Gastroesophageal sphincter (tissue), 4 donors: ENCODE measurements at regions not wholly inside any gene's neighbourhood (a gene's known extent, or its start where the extent isn't known, plus 50 kb on each side); places are given as distances from the start of the nearest gene placed in this dataset.
A peak's percentile ranks its signal among the peaks of the same experiment; 100 is the strongest.

ENCODE experiments used
- ATAC-seq: fragments of 150-250 bp; one replicate; pipeline ENCODE4 v1.9.1; 2016; ENCODE audit warnings: mild to moderate bottlenecking, moderate library complexity
- H3K27ac ChIP-seq, 4 donors: fragments of 200-600 bp; sonication (generic) in 3 of 4; 1 replicate in 3 of 4; 2 replicates in 1 of 4; pipeline ENCODE4 v1.5.1; 2016 to 2019
- H3K27me3 ChIP-seq: fragments of 200-600 bp; sonication (generic); one replicate; pipeline ENCODE4 v1.5.1; 2019
- H3K36me3 ChIP-seq, 2 donors: fragments of 200-600 bp; sonication (generic); one replicate each; pipeline ENCODE4 v1.5.1; 2019; ENCODE audit warnings: control low read depth in 1 of 2
- H3K4me1 ChIP-seq, 3 donors: fragments of 200-600 bp; sonication (generic); 1 replicate in 2 of 3; 2 replicates in 1 of 3; pipeline ENCODE4 v1.5.1; 2016 to 2019; ENCODE audit warnings: control low read depth in 2 of 3
- H3K4me3 ChIP-seq, 2 donors: fragments of 200-600 bp; sonication (generic); one replicate each; pipeline ENCODE4 v1.5.1; 2019; ENCODE audit warnings: mild to moderate bottlenecking in 1 of 2, moderate library complexity in 1 of 2
- H3K9me3 ChIP-seq, 3 donors: fragments of 200-600 bp; sonication (generic); one replicate each; pipeline ENCODE4 v1.5.1; 2017 to 2019; ENCODE audit warnings: control low read depth in 2 of 3
- CTCF ChIP-seq, 4 experiments: fragments of 200-600 bp in 2 of 4; fragments of 450-650 bp in 2 of 4; sonication (generic) in 1 of 4; IDR thresholded peaks; one replicate each; pipeline ENCODE4 v1.5.1; 2017 to 2019; ENCODE audit warnings: antibody characterized with exemption in 4 of 4, mild to moderate bottlenecking in 2 of 4, moderate library complexity in 2 of 4
- EP300 ChIP-seq: sonication (generic); formaldehyde crosslinking; IDR thresholded peaks from one replicate; pipeline ENCODE4 v1.6.1; 2017; ENCODE audit warnings: antibody characterized with exemption, mild to moderate bottlenecking
- POLR2A ChIP-seq, 2 donors: fragments of 450-650 bp; IDR thresholded peaks; one replicate each; pipeline ENCODE4 v1.6.1; 2017; ENCODE audit warnings: antibody characterized with exemption in 2 of 2, mild to moderate bottlenecking in 2 of 2, moderate library complexity in 1 of 2
- POLR2AphosphoS5 ChIP-seq: sonication (generic); formaldehyde crosslinking; IDR thresholded peaks from one replicate; pipeline ENCODE4 v1.6.1; 2017; ENCODE audit warnings: antibody characterized with exemption
- WGBS, 2 donors: methylation state at CpG; one replicate each; pipeline ENCODE4 v1.1.5; 2018; ENCODE audit warnings: low coverage in 1 of 2; 5-methylcytosine and 5-hydroxymethylcytosine counted together

- Histone ChIP-seq H3K27ac (no peak overlapping the region), H3K4me1 (no peaks in the 10 kb centered on the region), H3K4me3 (no peak overlapping the region), H3K27me3 (no peaks in the 10 kb centered on the region), H3K9me3 (no peaks in the 10 kb centered on the region), H3K36me3 (no peaks in the 10 kb centered on the region)
- 91% methylated on average over 2 of the region's 2 CpGs; no CpG with 5 or more reads in 1 of the 2 donors for WGBS, 2 donors
- TF ChIP-seq POLR2A (IDR thresholded peaks at IDR 0.05) = no peak
- no peak for TF ChIP-seq CTCF (IDR thresholded peaks at IDR 0.05)
- TF ChIP-seq POLR2AphosphoS5 = no peak
- TF ChIP-seq EP300 = no peak
- ATAC-seq = no peak
These were observed 103.8 kb upstream of the TJP1 start for GRCh38 chr15:29926083-29926388.

GRCh38 chr15:29925227-29926082 is 103.2 kb upstream of the TJP1 start:
- no peaks in the 10 kb centered on the region for H3K9me3 ChIP-seq
- no peak overlapping the region for H3K27ac ChIP-seq
- H3K27me3 ChIP-seq = no peaks in the 10 kb centered on the region
- no peak overlapping the region for H3K4me3 ChIP-seq
- no peaks in the 10 kb centered on the region for H3K4me1 ChIP-seq
- TF ChIP-seq CTCF (IDR thresholded peaks at IDR 0.05) (peak; percentile 37 to 71 (median 56)), EP300 (no peak), POLR2AphosphoS5 (no peak)
- ATAC-seq = peak; percentile 68
- 61 to 77% methylated on average over 3 to 5 of the region's 5 CpGs for WGBS, 2 donors
- H3K36me3 ChIP-seq = no peaks in the 10 kb centered on the region

GRCh38 chr15:29924750-29925149 is 102.5 kb upstream of the TJP1 start:
- no peaks in the 10 kb centered on the region for H3K27me3 ChIP-seq
- TF ChIP-seq POLR2AphosphoS5 = no peak
- no peak for TF ChIP-seq EP300
- no peak for TF ChIP-seq CTCF (IDR thresholded peaks at IDR 0.05)
- TF ChIP-seq POLR2A (IDR thresholded peaks at IDR 0.05) = no peak
- no peaks in the 10 kb centered on the region for H3K36me3 ChIP-seq
- ATAC-seq = no peak
- no peak overlapping the region for H3K27ac ChIP-seq
- H3K4me1 ChIP-seq = no peaks in the 10 kb centered on the region
- WGBS, 2 donors = 20% methylated on average over 1 of the region's 4 CpGs; no CpG with 5 or more reads in 1 of the 2 donors
- H3K9me3 ChIP-seq = no peaks in the 10 kb centered on the region
- no peak overlapping the region for H3K4me3 ChIP-seq

- H3K4me3 ChIP-seq = no peak overlapping the region
- ATAC-seq = no peak
- TF ChIP-seq EP300 (no peak), POLR2A (IDR thresholded peaks at IDR 0.05) (no peak)
- no peaks in the 10 kb centered on the region for H3K36me3 ChIP-seq
- no peaks in the 10 kb centered on the region for H3K9me3 ChIP-seq
- H3K4me1 ChIP-seq = no peaks in the 10 kb centered on the region
- H3K27me3 ChIP-seq = no peaks in the 10 kb centered on the region
- H3K27ac ChIP-seq = no peak overlapping the region
These were observed 99.9 kb upstream of the TJP1 start for GRCh38 chr15:29922191-29922590.

GRCh38 chr15:29921130-29921601 is 98.9 kb upstream of the TJP1 start:
- no peak for ATAC-seq
- Histone ChIP-seq H3K27me3 (no peaks in the 10 kb centered on the region), H3K9me3 (no peaks in the 10 kb centered on the region), H3K36me3 (no peaks in the 10 kb centered on the region), H3K4me1 (no peaks in the 10 kb centered on the region), H3K27ac (no peak overlapping the region), H3K4me3 (no peak overlapping the region)
- TF ChIP-seq POLR2AphosphoS5 (no peak), EP300 (no peak), POLR2A (IDR thresholded peaks at IDR 0.05) (no peak), CTCF (IDR thresholded peaks at IDR 0.05) (no peak)
- WGBS, 2 donors = 57 to 78% methylated on average over 5 to 6 of the region's 6 CpGs
